SK-N-SH treated with all-trans-retinoic acid at 6 μM for 48 hours (cell line): ENCODE measurements at regions not wholly inside any gene's neighbourhood (a gene's known extent, or its start where the extent isn't known, plus 50 kb on each side); places are given as distances from the start of the nearest gene placed in this dataset.

Experiments
- ARNTL ChIP-seq: fragments of 450-650 bp; formaldehyde crosslinking; IDR thresholded peaks from 2 replicates; pipeline ENCODE4 v1.5.0; 2020; ENCODE audit warnings: low read depth, mild to moderate bottlenecking, moderate library complexity, borderline replicate concordance
- BACH2 ChIP-seq: fragments of 250-450 bp; sonication (Bioruptor Pico); IDR thresholded peaks from 2 replicates; pipeline ENCODE4 v1.9.0; 2021; ENCODE audit warnings: mild to moderate bottlenecking, borderline replicate concordance
- CSRNP3 ChIP-seq: fragments of 250-450 bp; sonication (Bioruptor Pico); IDR thresholded peaks from 2 replicates; pipeline ENCODE4 v1.5.1; 2021; ENCODE audit warnings: mild to moderate bottlenecking, moderate library complexity
- ESRRG ChIP-seq: fragments of 250-450 bp; sonication (Bioruptor Pico); IDR thresholded peaks from 2 replicates; pipeline ENCODE4 v1.6.1; 2021; ENCODE audit warnings: mild to moderate bottlenecking
- GLIS3 ChIP-seq: fragments of 250-450 bp; sonication (Bioruptor Pico); IDR thresholded peaks from 2 replicates; pipeline ENCODE4 v1.5.0; 2020; ENCODE audit warnings: mild to moderate bottlenecking, moderate library complexity
- ISL1 ChIP-seq: fragments of 250-450 bp; sonication (Bioruptor Pico); IDR thresholded peaks from 2 replicates; pipeline ENCODE4 v2.1.2; 2022; ENCODE audit warnings: mild to moderate bottlenecking, moderate library complexity
- PATZ1 ChIP-seq: fragments of 250-450 bp; sonication (Bioruptor Pico); IDR thresholded peaks from 2 replicates; pipeline ENCODE4 v1.8.0; 2020; ENCODE audit warnings: mild to moderate bottlenecking, moderate library complexity, borderline replicate concordance
- PPARA ChIP-seq: fragments of 250-450 bp; sonication (Bioruptor Pico); IDR thresholded peaks from 2 replicates; pipeline ENCODE4 v1.5.0; 2020; ENCODE audit warnings: mild to moderate bottlenecking, borderline replicate concordance
- ZC3H10 ChIP-seq: fragments of 250-450 bp; sonication (Bioruptor Pico); IDR thresholded peaks from 2 replicates; pipeline ENCODE4 v1.5.1; 2021; ENCODE audit warnings: mild to moderate bottlenecking, moderate library complexity
- ZNF70 ChIP-seq: fragments of 450-650 bp; formaldehyde crosslinking; IDR thresholded peaks from 2 replicates; pipeline ENCODE4 v1.5.0; 2020; ENCODE audit warnings: mild to moderate bottlenecking, moderate library complexity

- TF ChIP-seq ARNTL (CRISPR knock-in tag), result no peak
- no peak for TF ChIP-seq ZNF70 (CRISPR knock-in tag)
- no peak for TF ChIP-seq PPARA (CRISPR knock-in tag)
- TF ChIP-seq ESRRG, result no peak
- TF ChIP-seq GLIS3, result no peak
- TF ChIP-seq PATZ1 (CRISPR knock-in tag), result no peak
- no peak for TF ChIP-seq ZC3H10 (CRISPR knock-in tag)
- TF ChIP-seq BACH2 (CRISPR knock-in tag), result no peak
- no peak for TF ChIP-seq CSRNP3 (CRISPR knock-in tag)
- TF ChIP-seq ISL1 (CRISPR knock-in tag), result no peak
Observed at GRCh38 chr15:62877276-62877857, 165.2 kb upstream of the TPM1 start.
